Endothelial cell (in vitro differentiated cells): ENCODE measurements at regions not wholly inside any gene's neighbourhood (a gene's known extent, or its start where the extent isn't known, plus 50 kb on each side); places are given as distances from the start of the nearest gene placed in this dataset.
"Not testable (repeated sequence)": the region's sequence is repeated elsewhere in the genome, so short reads cannot be mapped to it uniquely, and the experiment has no call there.

Experiments
- DNase-seq: peaks from one replicate; pipeline ENCODE4 v3.0.0; 2021; ENCODE audit warnings: low spot score
- H3K27ac Mint-ChIP-seq: one replicate; pipeline ENCODE4 v1.8.0; 2021; ENCODE audit warnings: mixed read lengths, inconsistent platforms; ENCODE audit not compliant: unreplicated experiment
- H3K27me3 Mint-ChIP-seq: one replicate; pipeline ENCODE4 v1.8.0; 2021; ENCODE audit warnings: mild to moderate bottlenecking, moderate library complexity, mixed read lengths, inconsistent platforms; ENCODE audit not compliant: unreplicated experiment
- H3K36me3 Mint-ChIP-seq: one replicate; pipeline ENCODE4 v1.8.0; 2021; ENCODE audit warnings: mild to moderate bottlenecking, low read depth, mixed read lengths, inconsistent platforms; ENCODE audit not compliant: unreplicated experiment
- H3K4me1 Mint-ChIP-seq: one replicate; pipeline ENCODE4 v1.8.0; 2021; ENCODE audit warnings: mild to moderate bottlenecking, mixed read lengths, inconsistent platforms; ENCODE audit not compliant: unreplicated experiment
- H3K4me3 Mint-ChIP-seq: one replicate; pipeline ENCODE4 v1.8.0; 2021; ENCODE audit warnings: mild to moderate bottlenecking, mixed read lengths, inconsistent platforms; ENCODE audit not compliant: unreplicated experiment
- H3K9me3 Mint-ChIP-seq: one replicate; pipeline ENCODE4 v1.8.0; 2021; ENCODE audit warnings: mixed read lengths, inconsistent platforms; ENCODE audit not compliant: unreplicated experiment
- CTCF ChIP-seq: fragments of 200-600 bp; sonication (generic); IDR thresholded peaks from one replicate; pipeline ENCODE4 v1.5.0; 2021; ENCODE audit warnings: antibody characterized with exemption; ENCODE audit not compliant: unreplicated experiment

GRCh38 chr4:158965226-158965625 is 137.7 kb upstream of the RAPGEF2 start:
- no peak overlapping the region for H3K27ac Mint-ChIP-seq
- H3K36me3 Mint-ChIP-seq, result no peaks in the 10 kb centered on the region
- DNase-seq, result no peak
- no peak for TF ChIP-seq CTCF
- H3K9me3 Mint-ChIP-seq, result no peaks in the 10 kb centered on the region
- H3K4me3 Mint-ChIP-seq, result no peak overlapping the region
- H3K27me3 Mint-ChIP-seq, result no peaks in the 10 kb centered on the region
- H3K4me1 Mint-ChIP-seq, result no peaks in the 10 kb centered on the region

- TF ChIP-seq CTCF, result no peak
- H3K9me3 Mint-ChIP-seq, result no peaks in the 10 kb centered on the region
- H3K27ac Mint-ChIP-seq, result no peak overlapping the region
- no peaks in the 10 kb centered on the region for H3K27me3 Mint-ChIP-seq
- DNase-seq, result no peak
- H3K4me3 Mint-ChIP-seq, result no peak overlapping the region
- H3K4me1 Mint-ChIP-seq, result no peaks in the 10 kb centered on the region
- no peaks in the 10 kb centered on the region for H3K36me3 Mint-ChIP-seq
Measured at GRCh38 chr4:158966091-158966490, 136.8 kb upstream of the RAPGEF2 start.

DNA sequence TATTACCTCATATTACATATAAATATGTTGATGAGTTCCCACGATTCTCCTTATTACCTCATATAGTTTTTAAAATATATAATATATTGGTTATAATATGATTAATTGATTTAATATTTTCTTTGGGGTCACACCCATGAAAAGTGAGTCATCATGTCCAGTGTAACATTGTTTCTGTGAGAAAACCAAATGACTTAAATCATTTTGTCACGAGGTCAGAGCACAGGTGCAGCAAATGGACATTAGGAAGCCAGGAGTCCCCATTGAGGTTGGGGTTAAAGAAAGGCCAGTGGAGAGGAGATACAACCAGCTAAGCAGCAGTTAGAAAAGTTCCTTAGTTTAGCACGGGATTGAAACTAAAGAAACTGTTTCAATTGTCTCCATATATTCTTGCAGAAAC is 133.9 kb upstream of the RAPGEF2 start:
- Mint-ChIP-seq H3K9me3 (no peaks in the 10 kb centered on the region), H3K27ac (no peak overlapping the region), H3K27me3 (no peaks in the 10 kb centered on the region), H3K4me1 (no peaks in the 10 kb centered on the region), H3K4me3 (no peak overlapping the region), H3K36me3 (no peaks in the 10 kb centered on the region)
- no peak for TF ChIP-seq CTCF
- DNase-seq, result no peak

- no peak for DNase-seq
- no peak for TF ChIP-seq CTCF
- no peak overlapping the region for H3K27ac Mint-ChIP-seq
- no peaks in the 10 kb centered on the region for H3K36me3 Mint-ChIP-seq
- H3K4me1 Mint-ChIP-seq, result no peaks in the 10 kb centered on the region
- H3K4me3 Mint-ChIP-seq, result no peak overlapping the region
- no peaks in the 10 kb centered on the region for H3K27me3 Mint-ChIP-seq
- no peaks in the 10 kb centered on the region for H3K9me3 Mint-ChIP-seq
Measured at GRCh38 chr4:158970812-158971211, 132.1 kb upstream of the RAPGEF2 start.

DNA sequence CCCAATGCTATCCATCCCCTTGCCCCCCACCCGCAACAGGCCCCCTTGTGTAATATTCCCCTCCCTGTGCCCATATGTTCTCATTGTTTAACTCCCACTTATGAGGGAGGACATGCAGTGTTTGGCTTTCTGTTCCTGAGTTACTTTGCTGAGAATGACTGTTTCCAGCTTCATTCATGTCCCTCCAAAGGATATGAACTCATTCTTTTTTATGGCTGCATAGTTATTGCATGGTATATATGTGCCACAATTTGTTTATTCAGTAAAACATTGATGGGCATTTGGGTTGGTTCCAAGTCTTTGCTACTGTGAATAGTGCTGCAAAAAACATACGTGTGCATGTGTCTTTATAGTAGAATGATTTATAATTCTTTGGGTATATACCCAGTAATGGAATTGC is 128.4 kb upstream of the RAPGEF2 start:
- DNase-seq, H3K27me3 Mint-ChIP-seq, H3K27ac Mint-ChIP-seq, H3K4me3 Mint-ChIP-seq, H3K9me3 Mint-ChIP-seq, H3K36me3 Mint-ChIP-seq, H3K4me1 Mint-ChIP-seq: not testable (repeated sequence)

GRCh38 chr4:158980711-158981110 is 122.2 kb upstream of the RAPGEF2 start:
- H3K36me3 Mint-ChIP-seq, H3K4me3 Mint-ChIP-seq, DNase-seq, H3K27ac Mint-ChIP-seq, H3K4me1 Mint-ChIP-seq, H3K9me3 Mint-ChIP-seq, H3K27me3 Mint-ChIP-seq: not testable (repeated sequence)
